Mesenchymal stem cell (in vitro differentiated cells and primary cell): ENCODE measurements at regions not wholly inside any gene's neighbourhood (a gene's known extent, or its start where the extent isn't known, plus 50 kb on each side); places are given as distances from the start of the nearest gene placed in this dataset.

Experiments
- DNase-seq: peaks from one replicate; pipeline ENCODE4 v3.0.0-alpha.2; 2013
- H2AFZ ChIP-seq: one replicate; pipeline ENCODE4 v1.6.1; 2013; ENCODE audit warnings: low read depth, mild to moderate bottlenecking, control low read depth, inconsistent platforms, low read length, moderate library complexity
- H2AK5ac ChIP-seq: 2 replicates; pipeline ENCODE4 v1.6.1; 2013; ENCODE audit warnings: low read length, moderate library complexity, mild to moderate bottlenecking, inconsistent platforms; ENCODE audit not compliant: severe bottlenecking
- H2BK120ac ChIP-seq: one replicate; pipeline ENCODE4 v1.6.1; 2013; ENCODE audit warnings: low read depth, mild to moderate bottlenecking, inconsistent platforms, low read length, moderate library complexity
- H2BK12ac ChIP-seq, 2 experiments: one replicate each; pipeline ENCODE4 v1.6.1; 2013; ENCODE audit warnings: inconsistent platforms in 2 of 2, low read length in 2 of 2, mild to moderate bottlenecking in 2 of 2, moderate library complexity in 2 of 2, control low read depth in 1 of 2
- H2BK15ac ChIP-seq: one replicate; pipeline ENCODE4 v1.6.1; 2013; ENCODE audit warnings: mild to moderate bottlenecking, low read depth, inconsistent platforms; ENCODE audit not compliant: poor library complexity, severe bottlenecking
- H2BK5ac ChIP-seq: 2 replicates; pipeline ENCODE4 v1.6.1; 2013; ENCODE audit warnings: low read depth, mild to moderate bottlenecking, low read length, control low read depth, inconsistent platforms; ENCODE audit not compliant: poor library complexity, severe bottlenecking
- H3K14ac ChIP-seq, 2 experiments: one replicate each; pipeline ENCODE4 v1.6.1; 2013; ENCODE audit warnings: inconsistent platforms in 2 of 2, low read length in 2 of 2, control low read depth in 1 of 2, mild to moderate bottlenecking in 1 of 2, moderate library complexity in 1 of 2
- H3K18ac ChIP-seq, 2 experiments: one replicate each; pipeline ENCODE4 v1.6.1; 2013; ENCODE audit warnings: inconsistent platforms in 2 of 2, low read length in 2 of 2, control low read depth in 1 of 2, low read depth in 1 of 2, mild to moderate bottlenecking in 1 of 2
- H3K23ac ChIP-seq, 2 experiments: one replicate each; pipeline ENCODE4 v1.6.1; 2013; ENCODE audit warnings: inconsistent platforms in 2 of 2, low read length in 2 of 2, mild to moderate bottlenecking in 2 of 2, moderate library complexity in 2 of 2, control low read depth in 1 of 2
- H3K27ac ChIP-seq: 2 replicates; pipeline ENCODE4 v1.5.1; 2013; ENCODE audit warnings: mild to moderate bottlenecking, moderate library complexity, low read length, control low read depth, inconsistent platforms; ENCODE audit not compliant: poor library complexity, severe bottlenecking
- H3K27me3 ChIP-seq, 2 experiments: 2 replicates each; pipeline versions ENCODE4 v1.6.1 to v1.7.0; 2013; ENCODE audit warnings: low read length in 2 of 2, mild to moderate bottlenecking in 2 of 2, moderate library complexity in 2 of 2, control low read depth in 1 of 2, inconsistent platforms in 1 of 2; ENCODE audit not compliant: control insufficient read depth in 1 of 2, insufficient read depth in 1 of 2
- H3K36me3 ChIP-seq, 2 experiments: 2 replicates each; pipeline versions ENCODE4 v1.6.1 to v1.7.0; 2013; ENCODE audit warnings: low read length in 2 of 2, control low read depth in 1 of 2, inconsistent platforms in 1 of 2, low read depth in 1 of 2, mild to moderate bottlenecking in 1 of 2; ENCODE audit not compliant: insufficient read depth in 2 of 2, control insufficient read depth in 1 of 2
- H3K4ac ChIP-seq, 2 experiments: one replicate each; pipeline ENCODE4 v1.6.1; 2013; ENCODE audit warnings: inconsistent platforms in 2 of 2, low read length in 2 of 2, mild to moderate bottlenecking in 2 of 2, moderate library complexity in 2 of 2, control low read depth in 1 of 2, low read depth in 1 of 2
- H3K4me1 ChIP-seq: 2 replicates; pipeline ENCODE4 v1.6.1; 2013; ENCODE audit warnings: low read depth, low read length, control low read depth; ENCODE audit not compliant: control insufficient read depth, insufficient read depth
- H3K4me2 ChIP-seq: 2 replicates; pipeline ENCODE4 v1.6.1; 2013; ENCODE audit warnings: low read length, mild to moderate bottlenecking, inconsistent platforms; ENCODE audit not compliant: poor library complexity, severe bottlenecking
- H3K4me3 ChIP-seq, 2 experiments: 2 replicates each; pipeline versions ENCODE4 v1.5.1 to v1.7.0; 2013; ENCODE audit warnings: low read length in 2 of 2, mild to moderate bottlenecking in 2 of 2, control low read depth in 1 of 2, low read depth in 1 of 2; ENCODE audit not compliant: insufficient read depth in 1 of 2
- H3K79me1 ChIP-seq: replicated peaks from 2 replicates; pipeline ENCODE4 v1.6.1; 2013; ENCODE audit warnings: mild to moderate bottlenecking, control low read depth, low read length, inconsistent platforms; ENCODE audit not compliant: poor library complexity, severe bottlenecking
- H3K9ac ChIP-seq: 2 replicates; pipeline ENCODE4 v1.7.0; 2013; ENCODE audit warnings: mild to moderate bottlenecking, low read length, moderate library complexity
- H3K9me3 ChIP-seq: 2 replicates; pipeline ENCODE4 v1.7.0; 2013; ENCODE audit warnings: mild to moderate bottlenecking, low read length; ENCODE audit not compliant: control insufficient read depth
- H4K8ac ChIP-seq: one replicate; pipeline ENCODE4 v1.6.1; 2013; ENCODE audit warnings: inconsistent platforms, mild to moderate bottlenecking, low read length, moderate library complexity
- H4K91ac ChIP-seq: one replicate; pipeline ENCODE4 v1.6.1; 2013; ENCODE audit warnings: mild to moderate bottlenecking, low read length, inconsistent platforms
- WGBS: methylation state at CpG from one replicate; pipeline ENCODE4 v1.1.7; 2013; ENCODE audit warnings: mixed read lengths; 5-methylcytosine and 5-hydroxymethylcytosine counted together

DNA sequence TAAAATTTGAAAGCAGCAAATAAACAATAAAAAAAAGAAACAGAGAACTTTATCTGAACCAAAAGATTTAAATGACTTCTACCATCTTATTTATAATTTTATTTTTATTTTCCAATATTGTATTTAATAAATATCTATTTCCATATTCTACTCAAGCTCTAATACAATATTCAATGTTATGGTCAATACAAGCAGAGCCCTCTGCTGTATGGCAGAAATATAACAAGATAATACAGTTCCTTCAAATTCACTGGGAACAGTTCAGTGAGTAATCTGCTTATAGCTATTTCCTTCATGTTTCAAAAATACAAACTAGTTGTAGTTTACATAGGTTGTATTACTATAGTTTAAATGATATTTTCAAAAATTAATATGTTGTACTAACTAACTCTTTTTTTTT, 332.7 kb downstream of the PRDM9 start:
- Histone ChIP-seq H3K9ac (no peak overlapping the region), H3K36me3 (no peaks in the 10 kb centered on the region), H3K18ac (no peak overlapping the region), H3K9me3 (peaks cover 11% of the 10 kb centered on the region), H2AK5ac (no peak overlapping the region), H4K91ac (no peak overlapping the region), H3K23ac (no peak overlapping the region), H3K27me3 (no peaks in the 10 kb centered on the region), H2BK12ac (no peak overlapping the region), H2AFZ (no peak overlapping the region), H2BK15ac (no peak overlapping the region), H3K4ac (no peak overlapping the region), H3K79me1 (no peaks in the 10 kb centered on the region), H4K8ac (no peak overlapping the region), H2BK120ac (no peak overlapping the region), H2BK5ac (no peak overlapping the region), H3K4me1 (no peaks in the 10 kb centered on the region), H3K27ac (no peak overlapping the region), H3K4me3 (no peak overlapping the region), H3K4me2 (no peak overlapping the region), H3K14ac (no peak overlapping the region)
- no peak for DNase-seq

DNA sequence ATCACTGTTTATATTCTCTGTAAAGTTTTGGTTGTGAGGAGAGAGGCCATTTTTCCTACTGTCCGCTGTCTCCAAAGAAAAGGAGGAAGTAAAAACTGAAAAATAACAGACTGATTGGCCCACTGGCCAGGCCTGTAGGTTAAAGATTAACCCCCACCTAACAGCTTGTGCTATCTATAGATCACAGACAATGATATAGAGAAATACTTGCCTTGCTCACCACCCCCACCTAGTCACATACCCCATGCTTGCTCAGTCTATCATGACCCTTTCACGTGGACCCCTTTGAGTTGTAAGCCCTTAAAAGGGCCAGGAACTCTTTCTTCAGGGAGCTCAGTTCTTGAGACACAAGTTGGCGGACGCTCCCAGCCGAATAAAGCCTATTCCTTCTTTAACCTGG, 357.4 kb downstream of the PRDM9 start:
- Histone ChIP-seq H3K9ac (no peak overlapping the region), H3K27ac (no peak overlapping the region), H3K79me1 (no peaks in the 10 kb centered on the region), H3K9me3 (no peaks in the 10 kb centered on the region), H4K8ac (no peak overlapping the region), H2BK120ac (no peak overlapping the region), H3K36me3 (no peaks in the 10 kb centered on the region), H3K4me1 (no peaks in the 10 kb centered on the region), H3K4me3 (no peak overlapping the region), H3K14ac (no peak overlapping the region), H2BK5ac (no peak overlapping the region), H3K4ac (no peak overlapping the region), H3K27me3 (no peaks in the 10 kb centered on the region), H2AFZ (no peak overlapping the region), H3K4me2 (no peak overlapping the region), H3K23ac (no peak overlapping the region), H2BK15ac (no peak overlapping the region), H2BK12ac (no peak overlapping the region), H4K91ac (no peak overlapping the region), H3K18ac (no peak overlapping the region), H2AK5ac (no peak overlapping the region)
- WGBS = 72% methylated on average over 4 of the region's 5 CpGs
- no peak for DNase-seq

DNA sequence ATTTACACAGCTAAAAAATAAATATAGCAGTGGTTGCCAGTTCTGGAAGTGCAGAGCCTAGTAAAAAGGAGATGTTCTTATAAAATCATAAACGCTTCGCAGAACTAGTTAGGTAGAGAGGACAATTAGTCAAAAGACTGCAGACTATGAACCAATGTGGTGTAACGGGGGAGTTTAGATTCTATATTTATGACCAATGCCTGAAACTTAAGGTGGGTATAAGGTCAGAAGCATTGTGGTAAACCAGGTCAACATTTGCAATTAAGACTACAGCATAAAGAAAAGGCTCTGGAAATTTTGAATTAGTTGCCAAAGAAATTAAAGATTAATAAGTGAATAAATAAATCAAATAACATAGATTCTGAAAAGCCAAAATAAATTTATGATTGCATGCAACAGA, 370.4 kb downstream of the PRDM9 start:
- no peak overlapping the region for H3K9ac ChIP-seq
- H3K4ac ChIP-seq = no peak overlapping the region
- no peak overlapping the region for H3K18ac ChIP-seq
- no peak overlapping the region for H3K4me3 ChIP-seq
- H3K23ac ChIP-seq = no peak overlapping the region
- H3K4me2 ChIP-seq = no peak overlapping the region
- H4K91ac ChIP-seq = no peak overlapping the region
- no peaks in the 10 kb centered on the region for H3K27me3 ChIP-seq
- no peaks in the 10 kb centered on the region for H3K4me1 ChIP-seq
- H2BK15ac ChIP-seq = no peak overlapping the region
- 91% methylated on average over 3 of the region's 3 CpGs for WGBS
- no peak overlapping the region for H3K14ac ChIP-seq
- no peaks in the 10 kb centered on the region for H3K79me1 ChIP-seq
- no peak overlapping the region for H4K8ac ChIP-seq
- H3K27ac ChIP-seq = no peak overlapping the region
- no peak overlapping the region for H2BK5ac ChIP-seq
- no peaks in the 10 kb centered on the region for H3K9me3 ChIP-seq
- H2BK120ac ChIP-seq = no peak overlapping the region
- H2AFZ ChIP-seq = no peak overlapping the region
- H2BK12ac ChIP-seq = no peak overlapping the region
- no peak for DNase-seq
- H3K36me3 ChIP-seq = no peaks in the 10 kb centered on the region
- H2AK5ac ChIP-seq = no peak overlapping the region

DNA sequence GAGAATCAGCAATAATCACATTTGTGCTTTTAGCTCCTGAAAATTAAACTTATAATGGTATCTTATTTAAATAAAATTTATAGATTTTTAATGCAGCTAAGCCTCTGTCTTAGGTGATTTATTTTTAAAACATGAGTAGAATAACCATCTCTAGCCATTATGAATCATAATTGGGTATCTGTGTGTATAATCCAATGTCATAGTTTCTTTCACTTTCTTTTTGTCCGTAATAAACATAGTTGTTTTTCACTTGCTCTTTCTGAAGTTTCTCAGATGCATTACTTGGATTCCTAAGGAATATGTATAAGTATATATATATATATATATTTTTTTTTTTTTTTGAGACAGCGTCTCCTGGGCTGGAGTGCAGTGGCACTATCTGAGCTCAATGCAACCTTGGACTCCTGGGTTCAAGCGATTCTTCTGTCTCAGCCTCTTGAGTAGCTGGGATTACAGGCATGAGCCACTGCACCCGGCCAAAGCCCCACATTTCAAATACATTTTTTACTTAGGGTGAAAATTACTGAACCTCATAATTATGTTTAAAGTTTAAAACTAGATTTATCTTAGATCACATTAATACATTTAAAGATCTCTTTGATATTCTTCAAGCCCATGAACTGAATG, 377.1 kb downstream of the PRDM9 start:
- Histone ChIP-seq H2BK120ac (no peak overlapping the region), H2AK5ac (no peak overlapping the region), H3K14ac (no peak overlapping the region), H3K27me3 (no peaks in the 10 kb centered on the region), H3K4me3 (no peak overlapping the region), H3K4me2 (no peak overlapping the region), H3K4me1 (no peaks in the 10 kb centered on the region), H3K23ac (no peak overlapping the region), H2BK15ac (no peak overlapping the region), H3K27ac (no peak overlapping the region), H2AFZ (no peak overlapping the region), H2BK5ac (no peak overlapping the region), H4K8ac (no peak overlapping the region), H3K36me3 (no peaks in the 10 kb centered on the region), H3K9ac (no peak overlapping the region), H2BK12ac (no peak overlapping the region), H3K79me1 (no peaks in the 10 kb centered on the region), H3K18ac (no peak overlapping the region), H3K9me3 (no peaks in the 10 kb centered on the region), H4K91ac (no peak overlapping the region), H3K4ac (no peak overlapping the region)
- no peak for DNase-seq
- WGBS = no CpG with 5 or more reads among the region's 4 CpGs
